Neural cell (in vitro differentiated cells): ENCODE measurements at regions not wholly inside any gene's neighbourhood (a gene's known extent, or its start where the extent isn't known, plus 50 kb on each side); places are given as distances from the start of the nearest gene placed in this dataset.

ENCODE experiments used
- CTCF ChIP-seq: fragments of 450-650 bp; IDR thresholded peaks from 2 replicates; pipeline ENCODE4 v1.5.1; 2014; ENCODE audit warnings: antibody characterized with exemption, mild to moderate bottlenecking, moderate library complexity; ENCODE audit not compliant: poor library complexity, severe bottlenecking
- EP300 ChIP-seq: fragments of 450-650 bp; conservative IDR thresholded peaks from 2 replicates; pipeline ENCODE4 v1.6.1; 2014; ENCODE audit warnings: antibody characterized with exemption, mild to moderate bottlenecking, moderate library complexity; ENCODE audit not compliant: poor library complexity, severe bottlenecking
- EZH2 ChIP-seq: fragments of 200-600, 300-800 bp; shearing (Covaris generic), sonication (generic); IDR thresholded peaks from 2 replicates; pipeline ENCODE4 v1.6.1; 2014; ENCODE audit warnings: antibody characterized with exemption, low read length, borderline replicate concordance, mild to moderate bottlenecking; ENCODE audit not compliant: insufficient read depth, poor library complexity, severe bottlenecking
- POLR2AphosphoS5 ChIP-seq: IDR thresholded peaks from 2 replicates; pipeline ENCODE4 v1.6.1; 2012
- RAD21 ChIP-seq: fragments of 450-650 bp; conservative IDR thresholded peaks from 2 replicates; pipeline ENCODE4 v1.6.1; 2014; ENCODE audit warnings: antibody characterized with exemption, mild to moderate bottlenecking, moderate library complexity
- REST ChIP-seq: IDR thresholded peaks from 2 replicates; pipeline ENCODE4 v1.6.1; 2012; ENCODE audit warnings: borderline replicate concordance
- SMC3 ChIP-seq: fragments of 450-650 bp; conservative IDR thresholded peaks from 2 replicates; pipeline ENCODE4 v1.6.1; 2014; ENCODE audit warnings: antibody characterized with exemption, mild to moderate bottlenecking, moderate library complexity; ENCODE audit not compliant: poor library complexity
- TAF1 ChIP-seq: IDR thresholded peaks from 2 replicates; pipeline ENCODE4 v1.6.1; 2012; ENCODE audit warnings: low read depth

GRCh38 chr1:18012686-18013085 is 94.9 kb upstream of the IGSF21 start:
- TF ChIP-seq SMC3 = no peak
- TF ChIP-seq CTCF = no peak
- no peak for TF ChIP-seq RAD21
- TF ChIP-seq POLR2AphosphoS5 = no peak
- no peak for TF ChIP-seq REST
- no peak for TF ChIP-seq TAF1
- TF ChIP-seq EP300 = no peak
- no peak for TF ChIP-seq EZH2
